Adrenal gland (tissue), 9 donors: ENCODE measurements at regions not wholly inside any gene's neighbourhood (a gene's known extent, or its start where the extent isn't known, plus 50 kb on each side); places are given as distances from the start of the nearest gene placed in this dataset.

Source experiments
- DNase-seq, 7 donors: peaks; one replicate each; pipeline ENCODE4 v3.0.0-alpha.2; 2019 to 2020
- H3K27ac ChIP-seq, 5 donors: fragments of 200-600 bp; sonication (generic) in 4 of 5; 1 replicate in 3 of 5; 2 replicates in 2 of 5; pipeline versions ENCODE4 v1.5.1 to v1.8.0; 2016 to 2020; ENCODE audit warnings: mild to moderate bottlenecking in 1 of 5
- H3K27me3 ChIP-seq: fragments of 200-600 bp; 2 replicates; pipeline ENCODE4 v1.8.0; 2021
- H3K36me3 ChIP-seq, 2 donors: fragments of 200-600 bp; replicated peaks in 1 of 2; 1 replicate in 1 of 2; 2 replicates in 1 of 2; pipeline versions ENCODE4 v1.5.1 to v1.8.0; 2018 to 2022
- H3K4me1 ChIP-seq, 2 donors: fragments of 200-600 bp; replicated peaks in 1 of 2; 1 replicate in 1 of 2; 2 replicates in 1 of 2; pipeline versions ENCODE4 v1.5.1 to v1.8.0; 2018 to 2021
- H3K4me3 ChIP-seq, 4 donors: fragments of 200-600 bp; sonication (generic) in 3 of 4; one replicate each; pipeline ENCODE4 v1.5.1; 2016 to 2018
- H3K9me3 ChIP-seq, 3 donors: fragments of 200-600 bp; sonication (generic) in 1 of 3; replicated peaks in 1 of 3; 1 replicate in 2 of 3; 2 replicates in 1 of 3; pipeline versions ENCODE4 v1.5.1 to v1.8.0; 2016 to 2021
- POLR2A ChIP-seq, 2 donors: fragments of 450-650 bp; IDR thresholded peaks; one replicate each; pipeline ENCODE4 v1.6.1; 2017; ENCODE audit warnings: antibody characterized with exemption in 2 of 2, mild to moderate bottlenecking in 2 of 2, moderate library complexity in 1 of 2
- WGBS, 4 donors: extraction: QIAGEN DNeasy Blood & Tissue Kit in 2 of 4; methylation state at CpG; one replicate each; pipeline versions ENCODE4 v1.1.5 to v1.1.7; 2013 to 2017; 5-methylcytosine and 5-hydroxymethylcytosine counted together
- intact Hi-C, 2 donors: fragments of 100-400 bp; cut with DNase I; formaldehyde crosslinking; loops; one replicate each; pipeline versions ENCODE4 v1.14.1 to v1.15.0; 2022 to 2023
- TF ChIP-seq, protein P1 (sequence below), 6 experiments: fragments of 450-650 bp in 4 of 6; fragments of 200-600 bp in 2 of 6; sonication (generic) in 1 of 6; IDR thresholded peaks; 1 replicate in 5 of 6; 2 replicates in 1 of 6; pipeline versions ENCODE4 v1.5.1 to v1.8.0; 2016 to 2021; ENCODE audit warnings: antibody characterized with exemption in 6 of 6, mild to moderate bottlenecking in 2 of 6, moderate library complexity in 1 of 6
- donor health status: healthy with polysubstance abuse.
- donor health status: Bipolar disorder and iron deficiency.
- donor health status: DM: yes; HTN: yes; CAD: no.
- donor health status: DM: no; HTN: no; CAD: no.
- donor health status: DM: no; HTN: no; CAD: no.

DNA sequence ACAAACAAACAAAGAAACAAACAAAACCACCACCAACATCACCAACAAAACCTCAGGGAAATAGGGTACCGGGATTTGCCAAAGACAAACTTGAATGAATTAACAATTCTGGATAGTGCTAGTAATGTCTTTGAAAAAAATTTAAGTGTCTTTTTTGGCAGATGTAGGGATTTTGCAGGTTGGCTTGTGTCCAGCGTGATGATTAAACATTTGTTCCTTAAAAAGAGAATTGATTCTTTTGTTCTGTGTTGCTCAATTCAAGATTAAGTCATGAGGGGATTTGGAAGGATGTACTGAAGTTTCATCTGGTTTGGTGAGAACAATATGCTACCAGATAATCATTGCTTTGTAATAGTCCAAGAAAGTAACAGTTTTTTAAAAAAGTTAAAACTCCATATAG lies 125.1 kb upstream of the HS3ST5 start:
- no peak overlapping the region for H3K27ac ChIP-seq
- H3K4me3 ChIP-seq, result no peak overlapping the region
- intact Hi-C loops, result no loop called here
- no peak for DNase-seq
- H3K27me3 ChIP-seq, result no peaks in the 10 kb centered on the region
- WGBS, 4 donors, result 65 to 73% (median 69%) methylated on average over 2 of the region's 2 CpGs
- no peaks in the 10 kb centered on the region for H3K4me1 ChIP-seq
- TF ChIP-seq POLR2A (IDR thresholded peaks at IDR 0.05), result no peak
- TF ChIP-seq, protein P1, sequence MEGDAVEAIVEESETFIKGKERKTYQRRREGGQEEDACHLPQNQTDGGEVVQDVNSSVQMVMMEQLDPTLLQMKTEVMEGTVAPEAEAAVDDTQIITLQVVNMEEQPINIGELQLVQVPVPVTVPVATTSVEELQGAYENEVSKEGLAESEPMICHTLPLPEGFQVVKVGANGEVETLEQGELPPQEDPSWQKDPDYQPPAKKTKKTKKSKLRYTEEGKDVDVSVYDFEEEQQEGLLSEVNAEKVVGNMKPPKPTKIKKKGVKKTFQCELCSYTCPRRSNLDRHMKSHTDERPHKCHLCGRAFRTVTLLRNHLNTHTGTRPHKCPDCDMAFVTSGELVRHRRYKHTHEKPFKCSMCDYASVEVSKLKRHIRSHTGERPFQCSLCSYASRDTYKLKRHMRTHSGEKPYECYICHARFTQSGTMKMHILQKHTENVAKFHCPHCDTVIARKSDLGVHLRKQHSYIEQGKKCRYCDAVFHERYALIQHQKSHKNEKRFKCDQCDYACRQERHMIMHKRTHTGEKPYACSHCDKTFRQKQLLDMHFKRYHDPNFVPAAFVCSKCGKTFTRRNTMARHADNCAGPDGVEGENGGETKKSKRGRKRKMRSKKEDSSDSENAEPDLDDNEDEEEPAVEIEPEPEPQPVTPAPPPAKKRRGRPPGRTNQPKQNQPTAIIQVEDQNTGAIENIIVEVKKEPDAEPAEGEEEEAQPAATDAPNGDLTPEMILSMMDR (IDR thresholded peaks at IDR 0.05), result no peak
- H3K36me3 ChIP-seq, result no peaks in the 10 kb centered on the region
- H3K9me3 ChIP-seq, result no peaks in the 10 kb centered on the region

DNA sequence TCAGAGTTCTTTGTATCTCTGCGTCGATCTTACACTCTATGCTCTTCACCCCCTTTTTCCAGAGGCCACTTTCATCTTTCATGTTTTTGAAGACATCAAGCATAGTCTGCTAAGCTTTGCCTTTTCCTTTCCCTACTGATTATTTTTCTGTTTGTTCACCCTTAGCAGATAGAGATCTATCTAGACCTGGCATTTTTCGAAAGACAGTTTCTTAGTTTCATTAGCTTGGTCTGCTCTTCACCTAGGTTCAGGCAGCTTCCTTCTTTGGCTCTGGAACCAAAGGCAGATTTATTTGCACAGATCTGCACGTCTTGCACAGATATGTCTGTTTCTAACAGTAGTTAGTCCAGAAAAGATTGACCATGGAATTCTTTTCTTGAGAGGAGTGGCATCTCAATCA lies 122.7 kb upstream of the HS3ST5 start:
- 75 to 80% (median 77%) methylated on average over 4 of the region's 4 CpGs for WGBS, 4 donors

DNA sequence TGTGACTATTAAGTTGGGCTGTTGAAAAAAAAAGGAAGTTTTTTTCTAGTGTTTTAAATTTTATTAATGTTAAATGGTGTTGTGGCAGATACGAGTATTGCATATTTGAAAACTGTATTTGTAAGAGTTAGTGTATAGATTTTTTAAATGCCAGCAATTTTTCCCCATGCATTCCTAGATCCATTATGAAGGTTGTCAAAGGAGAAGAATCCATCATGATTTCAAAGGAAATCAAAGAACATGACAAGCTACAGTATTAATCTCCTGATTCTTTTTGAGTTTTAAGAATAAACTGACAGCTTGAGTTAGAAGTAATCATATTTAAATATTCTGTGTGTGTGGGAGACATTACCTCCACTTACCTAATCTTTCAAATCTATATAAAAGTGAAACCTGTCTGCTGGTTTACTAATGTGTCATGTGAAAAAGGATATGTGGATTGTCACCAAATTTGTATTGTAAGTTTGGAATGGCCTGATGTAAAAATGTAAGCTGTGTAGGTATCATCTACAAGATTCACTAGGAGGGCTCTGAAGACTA lies 111.0 kb upstream of the HS3ST5 start:
- H3K9me3 ChIP-seq, result no peaks in the 10 kb centered on the region
- TF ChIP-seq, protein P1 (IDR thresholded peaks at IDR 0.05), result no peak
- TF ChIP-seq POLR2A (IDR thresholded peaks at IDR 0.05), result no peak
- intact Hi-C loops, result no loop called here
- no peaks in the 10 kb centered on the region for H3K27me3 ChIP-seq
- no peak overlapping the region for H3K4me3 ChIP-seq
- no peaks in the 10 kb centered on the region for H3K4me1 ChIP-seq
- no peaks in the 10 kb centered on the region for H3K36me3 ChIP-seq
- no peak overlapping the region for H3K27ac ChIP-seq
- WGBS, 4 donors, result 75 to 84% (median 78%) methylated on average over 1 of the region's 1 CpG
- DNase-seq, result no peak

More for the DNA sequence above, 122.7 kb upstream of the HS3ST5 start:
- no peaks in the 10 kb centered on the region for H3K9me3 ChIP-seq
- no peaks in the 10 kb centered on the region for H3K36me3 ChIP-seq
- DNase-seq, result no peak
- TF ChIP-seq, protein P1 (IDR thresholded peaks at IDR 0.05), result no peak
- no peak for TF ChIP-seq POLR2A (IDR thresholded peaks at IDR 0.05)
- no peak overlapping the region for H3K4me3 ChIP-seq
- no peak overlapping the region for H3K27ac ChIP-seq
- no peaks in the 10 kb centered on the region for H3K27me3 ChIP-seq
- intact Hi-C loops, result no loop called here
- no peaks in the 10 kb centered on the region for H3K4me1 ChIP-seq

DNA sequence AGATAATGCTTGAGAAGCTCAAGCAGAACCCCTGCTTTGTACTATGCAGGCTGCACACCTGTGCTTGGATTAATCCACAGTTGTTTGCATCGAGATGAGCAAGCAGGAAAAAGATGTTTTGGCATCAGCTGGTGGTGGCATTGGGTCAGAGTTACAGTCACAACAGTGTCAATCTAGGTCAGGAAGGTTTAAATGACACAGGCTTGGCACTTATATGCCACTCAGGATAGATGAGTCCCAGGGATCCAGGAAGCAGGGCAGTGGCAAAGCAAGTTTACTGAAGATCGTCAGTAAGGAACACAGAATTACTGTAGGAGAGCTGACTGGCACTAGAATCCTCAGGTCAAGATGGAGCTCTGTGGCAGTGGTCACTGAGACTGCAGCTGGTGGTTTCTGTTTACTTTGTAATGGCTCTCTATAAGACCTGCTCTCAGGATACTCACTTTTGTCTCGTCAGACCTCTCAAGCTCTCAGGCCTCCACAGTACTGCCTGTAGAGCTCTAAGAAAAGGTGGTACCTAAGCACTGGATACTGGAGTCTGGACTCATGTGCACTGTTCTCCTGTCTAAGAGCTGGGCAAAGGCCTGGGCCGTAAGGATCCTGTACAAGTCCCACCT lies 110.1 kb upstream of the HS3ST5 start:
- Histone ChIP-seq H3K4me1 (no peaks in the 10 kb centered on the region), H3K9me3 (no peaks in the 10 kb centered on the region), H3K36me3 (no peaks in the 10 kb centered on the region), H3K27me3 (no peaks in the 10 kb centered on the region), H3K4me3 (no peak overlapping the region), H3K27ac (no peak overlapping the region)
- 74 to 80% (median 78%) methylated on average over 4 of the region's 4 CpGs for WGBS, 4 donors
- TF ChIP-seq, protein P1 (IDR thresholded peaks at IDR 0.05), result no peak
- TF ChIP-seq POLR2A (IDR thresholded peaks at IDR 0.05), result no peak
- DNase-seq, result no peak
- intact Hi-C loops, result no loop called here
